ENCODE measurements at regions not wholly inside any gene's neighbourhood (a gene's known extent, or its start where the extent isn't known, plus 50 kb on each side); places are given as distances from the start of the nearest gene placed in this dataset.

DNA sequence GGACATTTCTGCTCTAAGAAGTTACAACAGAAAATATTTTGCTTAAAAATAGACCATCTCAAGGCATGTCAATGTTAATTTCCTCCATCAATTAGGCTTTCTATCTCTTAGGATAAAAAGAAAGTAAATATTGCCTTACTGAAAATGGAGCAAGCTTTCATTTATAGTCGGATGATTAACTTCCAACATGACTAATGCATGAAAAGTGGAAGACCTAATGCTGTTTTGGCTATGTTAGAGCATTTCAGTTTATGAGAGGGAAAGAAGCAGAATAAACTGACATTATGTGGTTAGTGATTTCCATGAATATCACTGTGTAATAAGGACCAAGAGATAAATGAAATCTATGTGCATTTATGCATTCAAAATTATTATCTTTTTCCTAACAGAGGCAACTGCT is 475.2 kb upstream of the UBE2E3 start:
- H3K4me3 ChIP-seq (ENCODE audit: low read depth, low read length), result no peak overlapping the region
- no peaks in the 10 kb centered on the region for H3K4me1 ChIP-seq
- TF ChIP-seq, protein P1, sequence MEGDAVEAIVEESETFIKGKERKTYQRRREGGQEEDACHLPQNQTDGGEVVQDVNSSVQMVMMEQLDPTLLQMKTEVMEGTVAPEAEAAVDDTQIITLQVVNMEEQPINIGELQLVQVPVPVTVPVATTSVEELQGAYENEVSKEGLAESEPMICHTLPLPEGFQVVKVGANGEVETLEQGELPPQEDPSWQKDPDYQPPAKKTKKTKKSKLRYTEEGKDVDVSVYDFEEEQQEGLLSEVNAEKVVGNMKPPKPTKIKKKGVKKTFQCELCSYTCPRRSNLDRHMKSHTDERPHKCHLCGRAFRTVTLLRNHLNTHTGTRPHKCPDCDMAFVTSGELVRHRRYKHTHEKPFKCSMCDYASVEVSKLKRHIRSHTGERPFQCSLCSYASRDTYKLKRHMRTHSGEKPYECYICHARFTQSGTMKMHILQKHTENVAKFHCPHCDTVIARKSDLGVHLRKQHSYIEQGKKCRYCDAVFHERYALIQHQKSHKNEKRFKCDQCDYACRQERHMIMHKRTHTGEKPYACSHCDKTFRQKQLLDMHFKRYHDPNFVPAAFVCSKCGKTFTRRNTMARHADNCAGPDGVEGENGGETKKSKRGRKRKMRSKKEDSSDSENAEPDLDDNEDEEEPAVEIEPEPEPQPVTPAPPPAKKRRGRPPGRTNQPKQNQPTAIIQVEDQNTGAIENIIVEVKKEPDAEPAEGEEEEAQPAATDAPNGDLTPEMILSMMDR (IDR thresholded peaks at IDR 0.05), result no peak
- no peak overlapping the region for H3K27ac ChIP-seq
- no peaks in the 10 kb centered on the region for H3K27me3 ChIP-seq (ENCODE audit: control insufficient read depth, insufficient read depth, low read length)
- no peak overlapping the region for H3K4me2 ChIP-seq (ENCODE audit: low read length)
- no peaks in the 10 kb centered on the region for H3K9me3 ChIP-seq (ENCODE audit: control insufficient read depth, low read length)
- H2AFZ ChIP-seq, result peak overlapping the region; percentile 14
- H3K9ac ChIP-seq, result no peak overlapping the region
- H3K36me3 ChIP-seq (ENCODE audit: control insufficient read depth, insufficient read depth, low read length), result no peaks in the 10 kb centered on the region
- no peaks in the 10 kb centered on the region for H3K79me2 ChIP-seq

DNA sequence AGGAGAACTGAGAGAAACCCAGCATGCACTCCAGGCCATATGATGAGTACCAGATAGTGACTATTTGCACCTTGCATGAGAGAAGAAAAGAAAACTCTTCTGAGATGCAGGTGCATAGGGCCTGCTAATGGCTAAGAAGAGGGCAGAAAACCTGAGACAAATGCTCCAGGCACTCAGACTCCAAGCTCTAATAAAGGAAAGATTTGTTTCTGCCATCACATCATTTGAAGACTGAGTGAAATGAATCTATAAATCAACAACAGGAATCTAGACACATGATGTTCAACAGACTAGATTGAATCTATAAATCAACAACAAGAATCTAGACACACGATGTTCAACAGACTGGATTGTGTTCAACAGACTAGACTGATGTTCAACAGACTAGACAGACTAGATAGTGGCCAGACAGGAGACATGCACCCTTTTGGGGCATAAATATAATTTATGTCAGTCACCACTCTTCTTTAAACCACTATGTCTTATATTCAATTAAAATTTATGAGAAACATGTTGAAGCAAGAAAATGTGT is 482.7 kb upstream of the UBE2E3 start:
- no peaks in the 10 kb centered on the region for H3K79me2 ChIP-seq
- no peak overlapping the region for H3K4me3 ChIP-seq (ENCODE audit: low read depth, low read length)

GRCh38 chr2:180495606-180496005 is 484.8 kb upstream of the UBE2E3 start:
- Histone ChIP-seq H3K27me3 (ENCODE audit: control insufficient read depth, insufficient read depth, low read length) (no peaks in the 10 kb centered on the region), H3K4me2 (ENCODE audit: low read length) (no peak overlapping the region), H2AFZ (peak overlapping the region; percentile 17), H3K36me3 (ENCODE audit: control insufficient read depth, insufficient read depth, low read length) (no peaks in the 10 kb centered on the region), H3K79me2 (no peaks in the 10 kb centered on the region), H3K27ac (no peak overlapping the region), H3K4me3 (ENCODE audit: low read depth, low read length) (no peak overlapping the region), H3K9ac (no peak overlapping the region), H3K4me1 (no peaks in the 10 kb centered on the region), H3K9me3 (ENCODE audit: control insufficient read depth, low read length) (no peaks in the 10 kb centered on the region)
- TF ChIP-seq, protein P1 (IDR thresholded peaks at IDR 0.05), result no peak

More for the DNA sequence above, 482.7 kb upstream of the UBE2E3 start:
- Histone ChIP-seq H3K27ac (no peak overlapping the region), H2AFZ (no peak overlapping the region), H3K9ac (no peak overlapping the region), H3K27me3 (ENCODE audit: control insufficient read depth, insufficient read depth, low read length) (no peaks in the 10 kb centered on the region), H3K4me2 (ENCODE audit: low read length) (no peak overlapping the region), H3K4me1 (no peaks in the 10 kb centered on the region), H3K36me3 (ENCODE audit: control insufficient read depth, insufficient read depth, low read length) (no peaks in the 10 kb centered on the region), H3K9me3 (ENCODE audit: control insufficient read depth, low read length) (no peaks in the 10 kb centered on the region)
- TF ChIP-seq, protein P1 (IDR thresholded peaks at IDR 0.05), result no peak

- Histone ChIP-seq H3K4me2 (ENCODE audit: low read length) (no peak overlapping the region), H3K4me1 (no peaks in the 10 kb centered on the region), H3K9me3 (ENCODE audit: control insufficient read depth, low read length) (no peaks in the 10 kb centered on the region), H3K4me3 (ENCODE audit: low read depth, low read length) (no peak overlapping the region), H3K27me3 (ENCODE audit: control insufficient read depth, insufficient read depth, low read length) (no peaks in the 10 kb centered on the region), H3K36me3 (ENCODE audit: control insufficient read depth, insufficient read depth, low read length) (no peaks in the 10 kb centered on the region), H2AFZ (no peak overlapping the region), H3K9ac (no peak overlapping the region), H3K79me2 (no peaks in the 10 kb centered on the region), H3K27ac (no peak overlapping the region)
- TF ChIP-seq, protein P1 (IDR thresholded peaks at IDR 0.05), result no peak
These were observed 486.1 kb upstream of the UBE2E3 start for GRCh38 chr2:180494286-180494685.

DNA sequence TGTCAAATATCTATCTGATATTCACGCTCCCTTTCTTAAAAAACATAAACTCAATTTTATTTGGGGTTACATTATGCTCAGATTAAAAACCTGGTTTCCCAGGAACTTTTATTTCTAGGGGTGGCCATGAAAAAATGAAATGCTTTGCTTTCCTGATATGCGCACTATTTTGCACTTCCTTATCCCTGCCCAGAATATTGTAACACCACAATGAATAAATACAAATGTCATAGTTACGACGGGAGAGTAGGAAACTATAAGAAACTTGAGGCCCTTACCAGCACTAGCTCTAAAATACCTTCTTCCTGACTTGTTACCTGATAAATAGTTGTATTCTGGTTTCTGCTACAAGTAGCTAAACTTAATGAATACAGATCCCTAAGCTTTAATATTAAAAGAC is 475.6 kb upstream of the CWC22 start:
- Histone ChIP-seq H3K79me2 (no peaks in the 10 kb centered on the region), H3K27ac (no peak overlapping the region), H3K36me3 (ENCODE audit: control insufficient read depth, insufficient read depth, low read length) (no peaks in the 10 kb centered on the region), H3K4me1 (no peaks in the 10 kb centered on the region), H3K4me3 (ENCODE audit: low read depth, low read length) (no peak overlapping the region), H3K9ac (no peak overlapping the region), H3K9me3 (ENCODE audit: control insufficient read depth, low read length) (no peaks in the 10 kb centered on the region), H2AFZ (no peak overlapping the region), H3K27me3 (ENCODE audit: control insufficient read depth, insufficient read depth, low read length) (no peaks in the 10 kb centered on the region), H3K4me2 (ENCODE audit: low read length) (no peak overlapping the region)
- TF ChIP-seq, protein P1 (IDR thresholded peaks at IDR 0.05), result no peak

Data from parathyroid adenoma (tissue), 2 donors.